NCI-H2107 treated with DMSO at 0.1 percent for 48 hours (cell line): ENCODE measurements at regions not wholly inside any gene's neighbourhood (a gene's known extent, or its start where the extent isn't known, plus 50 kb on each side); places are given as distances from the start of the nearest gene placed in this dataset.
"Not testable (repeated sequence)": the region's sequence is repeated elsewhere in the genome, so short reads cannot be mapped to it uniquely, and the experiment has no call there.

ENCODE experiments used
- DNase-seq: peaks from one replicate; lab custom pipeline; 2025; ENCODE audit not compliant: unreplicated experiment; lab: John Stamatoyannopoulos, UW

DNA sequence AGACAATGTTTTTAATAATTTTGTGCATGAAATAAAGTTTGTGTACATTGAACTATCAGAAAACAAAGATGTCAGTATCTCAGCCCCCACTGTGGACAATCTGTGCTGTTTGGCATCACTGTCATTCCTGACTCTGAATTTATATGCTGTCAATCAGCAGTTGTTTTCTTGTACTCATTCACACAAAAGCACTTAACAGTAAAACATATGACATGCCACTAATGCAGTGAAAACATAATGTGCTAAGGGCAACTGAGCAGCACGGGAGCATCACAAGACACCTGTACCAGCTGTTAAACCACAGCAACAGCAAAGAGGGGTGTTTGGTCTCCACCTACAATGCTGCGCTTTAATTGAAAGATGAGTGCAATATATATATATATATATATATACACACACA lies 647.8 kb upstream of the SLC35B3 start:
- DNase-seq: no peak

DNA sequence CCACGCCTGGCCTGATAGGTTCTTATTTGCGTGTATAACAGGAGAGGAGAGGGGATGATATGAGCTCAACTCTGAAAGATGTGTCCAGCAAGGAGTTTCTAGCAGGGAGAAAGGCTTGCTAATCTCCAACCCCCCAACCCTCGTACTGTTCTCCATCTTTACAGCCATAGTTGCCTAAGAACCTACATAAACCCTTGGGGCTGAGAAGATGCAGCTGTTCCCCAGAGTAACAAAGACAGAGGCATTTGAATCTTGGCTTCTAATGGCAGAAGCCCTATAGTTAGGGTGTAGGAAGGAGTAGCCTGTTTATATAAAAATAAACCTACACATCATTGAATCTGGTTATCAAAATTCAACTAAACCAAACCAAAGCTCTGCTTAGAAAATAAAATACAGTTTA lies 631.4 kb upstream of the SLC35B3 start:
- DNase-seq: no peak

DNA sequence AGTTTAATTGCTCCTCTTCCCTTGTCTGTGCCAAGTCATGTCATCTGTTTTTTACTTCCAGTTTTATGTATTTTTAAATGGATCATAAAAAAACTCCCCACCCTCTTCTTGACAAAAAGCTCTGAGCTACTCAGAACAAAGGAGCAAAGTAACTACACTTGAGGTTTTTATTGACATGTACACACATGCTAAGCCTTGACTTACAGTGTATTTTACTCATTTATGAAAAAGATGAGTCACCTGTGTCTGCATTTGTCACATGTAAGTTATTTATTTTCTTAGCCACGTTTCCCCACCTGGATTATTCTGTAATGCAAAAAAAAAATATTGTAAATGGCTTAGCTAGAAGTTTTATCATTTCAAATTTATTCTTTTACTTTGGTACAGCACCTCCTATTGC lies 628.8 kb upstream of the SLC35B3 start:
- no peak for DNase-seq

DNA sequence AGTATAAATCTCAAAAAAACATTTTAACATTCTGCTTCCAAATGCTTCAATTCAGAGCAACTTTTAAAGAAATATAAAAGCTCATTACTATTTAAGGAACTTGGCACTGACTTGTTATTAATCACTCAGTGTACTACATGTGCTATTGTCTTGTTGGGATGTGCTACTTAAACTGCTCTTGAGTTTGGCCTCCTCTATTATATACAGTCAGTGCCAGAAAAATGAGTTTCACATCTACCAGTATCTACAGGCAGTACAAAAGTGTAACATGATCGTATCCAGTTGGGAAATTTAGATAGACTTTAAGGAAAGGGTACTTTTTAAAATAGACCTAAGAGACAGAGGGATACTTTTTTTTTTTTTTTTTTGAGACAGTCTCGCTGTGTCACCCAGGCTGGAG lies 627.3 kb upstream of the SLC35B3 start:
- DNase-seq: no peak

DNA sequence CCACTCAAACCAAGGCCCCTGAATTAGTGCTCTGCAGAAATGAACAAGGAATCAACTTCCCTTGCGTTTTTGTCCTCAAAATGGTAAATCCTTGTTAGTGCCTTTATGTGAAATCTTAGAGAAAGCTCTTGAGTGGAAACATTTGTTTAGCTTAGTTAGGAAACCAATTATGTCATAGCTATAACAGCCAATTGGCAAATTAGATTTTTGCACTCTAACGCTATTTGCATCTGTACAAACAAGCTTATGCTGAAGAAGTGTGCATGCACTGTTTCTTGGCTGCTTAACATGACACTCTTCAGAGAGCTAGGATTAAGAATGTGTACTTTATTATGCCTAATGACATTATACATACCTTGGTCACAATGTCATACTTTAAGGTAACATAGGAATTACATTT lies 622.6 kb upstream of the SLC35B3 start:
- DNase-seq: no peak

DNA sequence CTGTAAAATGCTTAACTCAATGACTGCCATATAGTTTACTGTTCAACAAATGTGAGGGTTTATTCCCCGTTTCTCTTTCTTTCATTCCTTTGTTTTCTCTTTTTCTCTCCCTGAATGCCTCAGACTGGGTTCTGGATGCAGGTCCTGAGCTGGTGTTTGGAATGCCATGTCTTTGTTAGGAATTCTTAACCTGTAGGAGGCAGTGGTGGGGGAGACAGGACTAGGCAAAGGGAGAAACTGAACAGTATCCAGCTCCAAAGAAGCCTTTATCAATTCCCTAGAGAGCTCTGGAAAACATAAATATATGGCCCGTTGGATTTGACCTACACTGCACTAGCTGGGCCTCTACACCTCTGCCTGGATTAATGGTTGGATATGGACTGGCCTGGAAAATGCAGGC lies 621.2 kb upstream of the SLC35B3 start:
- no peak for DNase-seq

DNA sequence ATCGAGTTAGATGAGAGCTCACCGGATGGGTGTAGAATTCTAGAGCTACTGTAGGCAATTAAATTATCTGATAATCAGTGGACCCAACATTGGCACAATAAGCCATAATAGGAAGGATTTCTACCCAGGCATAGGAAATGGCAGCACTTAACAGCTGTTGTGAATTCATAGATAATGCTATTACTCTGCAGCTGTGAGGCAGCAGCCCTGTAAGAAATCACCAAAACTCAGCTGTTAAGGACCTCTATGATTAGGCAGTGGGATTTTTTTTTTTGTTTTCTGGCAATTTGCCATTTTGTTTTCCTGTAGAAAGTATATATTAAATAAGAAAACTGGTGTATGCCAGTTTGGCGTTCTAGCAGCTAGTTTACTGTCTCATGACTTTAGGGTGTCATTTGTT lies 609.1 kb upstream of the SLC35B3 start:
- no peak for DNase-seq

DNA sequence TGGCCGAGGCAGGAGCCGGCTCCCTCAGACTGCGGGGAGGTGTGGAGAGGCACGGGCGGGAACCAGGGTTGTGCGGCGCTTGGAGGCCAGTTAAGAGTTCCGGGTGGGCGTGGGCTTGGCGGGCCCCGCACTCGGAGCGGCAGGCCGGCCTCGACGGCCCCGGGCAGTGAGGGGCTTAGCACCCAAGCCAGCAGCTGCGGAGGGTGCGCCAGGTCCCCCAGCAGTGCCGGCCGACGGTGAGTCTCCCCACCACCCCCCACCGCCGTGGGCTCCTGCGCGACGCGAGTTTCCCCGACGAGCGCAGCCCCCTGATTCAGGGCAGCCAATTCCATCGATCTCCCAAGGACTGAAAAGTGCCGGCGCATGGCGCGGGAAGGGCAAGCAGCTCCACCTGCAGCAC lies 605.4 kb upstream of the SLC35B3 start:
- DNase-seq: no peak

DNA sequence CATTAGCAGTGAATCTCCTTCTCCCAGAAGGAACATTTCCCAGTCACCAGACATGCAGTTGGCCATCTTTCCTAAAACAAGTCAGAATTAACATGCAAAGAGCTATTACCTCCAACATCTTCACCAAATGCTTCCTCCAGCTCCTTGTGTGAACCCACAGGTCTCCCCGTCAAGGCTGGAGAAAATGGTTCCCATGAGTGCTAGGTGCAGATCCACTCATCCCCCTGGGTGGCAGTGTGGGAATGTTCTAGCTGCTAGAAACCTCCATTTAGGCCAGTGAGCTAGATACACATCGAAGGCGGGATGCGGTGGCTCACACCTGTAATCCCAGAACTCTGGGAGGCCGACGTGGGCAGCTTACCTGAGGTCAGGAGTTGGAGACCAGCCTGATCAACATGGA lies 603.9 kb upstream of the SLC35B3 start:
- no peak for DNase-seq

DNA sequence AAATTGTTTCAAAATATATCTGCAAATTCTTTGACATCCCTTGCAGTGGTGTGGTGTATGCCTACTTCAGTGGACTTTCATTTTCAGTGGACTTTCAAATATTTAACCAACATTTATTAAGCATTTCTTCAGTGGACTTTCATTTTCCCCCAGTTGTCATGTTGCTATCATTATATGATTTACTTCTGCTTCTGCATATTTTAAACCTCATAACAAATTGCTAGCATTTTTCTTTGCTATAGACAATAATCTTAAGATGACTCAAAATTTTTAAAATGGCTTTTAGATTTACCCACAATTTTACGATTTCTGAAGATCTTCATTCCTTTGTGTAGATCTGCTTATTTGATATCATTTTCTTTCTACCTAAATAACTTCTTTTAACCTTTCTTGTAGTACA lies 592.7 kb upstream of the SLC35B3 start:
- DNase-seq: no peak

DNA sequence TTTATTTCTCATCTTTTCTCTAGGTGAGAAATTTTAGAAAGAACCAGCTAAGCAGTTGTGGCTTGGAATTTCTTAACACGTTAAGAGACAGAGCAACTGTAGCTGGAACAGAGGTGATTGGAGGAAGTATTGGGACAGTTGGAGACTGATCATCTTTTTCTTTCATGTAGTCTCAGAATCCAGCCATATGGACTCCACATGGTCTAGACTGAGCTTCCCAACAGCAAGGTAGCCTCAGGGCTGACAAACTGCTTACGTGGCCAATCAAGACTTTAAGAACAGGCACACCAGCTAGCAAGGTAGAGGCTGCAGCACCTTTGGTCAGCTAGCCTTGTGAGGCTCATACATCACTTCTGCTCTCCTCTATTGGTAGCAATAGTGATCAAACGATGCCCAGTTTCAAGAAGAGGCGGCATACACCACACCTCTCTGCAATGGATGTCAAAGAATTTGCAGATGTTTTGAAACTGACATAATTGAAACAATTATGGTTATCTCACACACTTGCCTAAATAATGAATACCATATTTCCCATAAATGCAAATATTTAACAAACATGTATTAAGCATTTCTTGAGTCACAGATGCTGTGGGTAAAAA lies 590.5 kb upstream of the SLC35B3 start:
- DNase-seq: no peak

DNA sequence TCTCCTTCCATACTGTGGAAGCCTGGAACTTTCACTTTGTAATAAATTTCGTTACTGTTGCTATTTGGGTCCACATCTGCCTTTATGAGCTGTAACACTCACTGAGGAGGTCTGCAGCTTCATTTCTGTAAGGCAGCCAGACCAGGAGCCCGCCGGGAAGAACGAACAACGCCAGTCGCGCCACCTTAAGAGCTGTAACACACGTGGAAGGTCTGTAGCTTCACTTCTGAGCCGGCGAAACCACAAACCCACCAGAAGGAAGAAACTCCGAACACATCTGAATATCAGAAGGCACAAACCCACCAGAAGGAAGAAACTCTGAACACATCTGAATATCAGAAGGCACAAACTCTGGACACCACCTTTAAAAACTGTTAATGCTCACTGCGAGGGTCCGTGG lies 589.9 kb upstream of the SLC35B3 start:
- no peak for DNase-seq

DNA sequence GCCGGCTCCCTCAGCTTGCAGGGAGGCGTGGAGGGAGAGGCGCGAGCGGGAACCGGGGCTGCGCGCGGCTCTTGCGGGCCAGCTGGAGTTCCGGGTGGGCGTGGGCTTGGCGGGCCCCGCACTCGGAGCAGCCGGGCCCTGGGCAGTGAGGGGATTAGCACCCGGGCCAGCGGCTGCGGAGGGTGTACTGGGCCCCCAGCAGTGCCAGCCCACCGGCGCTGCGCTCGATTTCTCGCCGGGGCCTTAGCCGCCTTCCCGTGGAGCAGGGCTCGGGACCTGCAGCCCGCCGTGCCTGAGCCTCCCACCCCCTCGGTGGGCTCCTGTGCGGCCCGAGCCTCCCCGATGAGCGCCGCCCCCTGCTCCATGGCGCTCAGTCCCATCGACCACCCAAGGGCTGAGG lies 588.9 kb upstream of the SLC35B3 start:
- DNase-seq: not testable (repeated sequence)

DNA sequence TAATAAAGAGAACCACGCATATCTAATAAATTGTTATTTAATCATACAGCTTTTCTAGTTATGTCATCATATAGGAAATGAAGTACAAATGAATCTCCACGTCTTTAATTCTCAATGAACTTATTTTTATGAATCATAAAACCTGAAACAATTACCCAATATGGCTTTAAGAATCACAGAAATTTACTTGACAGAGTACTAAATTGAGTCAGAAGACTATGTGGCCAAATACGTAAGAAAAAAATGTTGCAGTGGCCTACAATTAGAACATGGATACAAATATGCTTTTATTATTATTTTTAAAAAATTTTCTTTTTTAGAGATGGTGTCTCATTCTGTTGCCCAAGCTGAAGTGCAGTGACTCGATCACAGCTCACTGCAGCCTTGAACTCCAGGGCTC lies 584.7 kb upstream of the SLC35B3 start:
- DNase-seq: no peak

DNA sequence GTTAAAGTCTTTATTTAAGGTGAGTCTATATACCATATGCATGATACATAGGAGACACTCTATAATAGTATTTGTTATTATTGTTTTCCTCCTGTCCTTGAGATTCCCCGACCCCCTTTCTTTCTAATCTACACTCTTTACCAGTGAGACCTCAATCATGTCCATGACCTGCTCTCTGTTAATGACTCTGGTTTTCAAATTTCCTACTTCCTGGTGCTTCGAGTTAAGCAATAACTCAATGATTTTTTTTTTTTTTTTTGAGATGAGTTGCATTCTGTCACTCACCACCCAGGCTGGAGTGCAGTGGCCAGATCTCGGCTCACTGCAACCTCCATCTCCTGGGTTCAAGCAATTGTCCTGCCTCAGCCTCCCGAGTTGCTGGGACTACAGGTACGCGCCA lies 574.6 kb upstream of the SLC35B3 start:
- no peak for DNase-seq

DNA sequence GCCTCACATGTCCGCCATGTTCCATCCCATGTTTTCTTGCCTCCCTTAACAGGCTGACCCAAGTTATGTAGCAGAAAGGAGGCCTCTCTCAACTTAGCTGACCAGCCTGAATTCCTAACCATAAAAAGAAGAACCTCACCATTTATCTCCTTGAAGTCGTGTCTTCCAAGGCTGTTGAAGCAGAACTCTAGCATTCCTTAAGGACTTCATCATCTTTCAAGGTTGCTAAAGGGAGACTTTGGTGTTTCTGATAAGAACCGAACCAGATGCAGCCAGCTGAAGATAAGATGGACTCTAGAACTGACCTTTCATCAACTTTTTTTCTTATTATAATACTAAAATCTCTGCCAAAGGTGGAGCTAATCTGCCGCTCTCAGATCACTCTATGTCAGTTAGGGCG lies 571.7 kb upstream of the SLC35B3 start:
- DNase-seq: no peak

DNA sequence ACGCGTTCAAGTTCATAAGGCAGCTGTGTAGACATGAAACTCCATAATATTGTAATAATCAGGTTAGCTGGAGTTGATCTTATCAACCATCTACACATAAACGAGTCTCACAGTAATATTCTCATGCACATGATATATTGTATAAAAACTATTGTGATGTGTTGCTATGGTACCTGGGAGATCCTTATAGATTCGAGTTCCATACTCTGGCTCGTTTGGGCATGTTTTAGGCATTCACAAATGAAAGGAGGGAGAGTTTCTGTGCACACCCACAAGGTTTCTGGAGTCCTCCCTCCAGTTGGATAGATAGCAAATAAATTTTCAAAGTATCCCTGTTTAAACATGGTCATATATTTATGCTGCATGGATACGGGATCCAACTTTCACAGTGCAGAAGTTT lies 567.5 kb upstream of the SLC35B3 start:
- no peak for DNase-seq

DNA sequence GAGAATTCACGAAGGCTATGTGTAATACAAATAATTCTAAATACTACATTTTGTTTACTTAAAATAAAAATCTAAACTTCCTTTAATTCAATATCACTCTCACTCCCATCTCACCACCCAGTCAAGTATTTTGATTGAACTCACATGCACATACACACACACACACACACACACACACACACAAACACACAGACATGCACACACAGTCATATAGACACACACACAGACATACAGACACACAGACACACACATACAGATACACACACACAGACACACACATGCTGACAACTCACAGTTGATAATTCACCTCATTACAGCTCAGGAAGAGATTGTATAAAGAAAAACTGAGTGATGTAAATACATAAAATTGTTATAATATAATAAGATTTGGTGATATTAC lies 559.8 kb upstream of the SLC35B3 start:
- DNase-seq: no peak

DNA sequence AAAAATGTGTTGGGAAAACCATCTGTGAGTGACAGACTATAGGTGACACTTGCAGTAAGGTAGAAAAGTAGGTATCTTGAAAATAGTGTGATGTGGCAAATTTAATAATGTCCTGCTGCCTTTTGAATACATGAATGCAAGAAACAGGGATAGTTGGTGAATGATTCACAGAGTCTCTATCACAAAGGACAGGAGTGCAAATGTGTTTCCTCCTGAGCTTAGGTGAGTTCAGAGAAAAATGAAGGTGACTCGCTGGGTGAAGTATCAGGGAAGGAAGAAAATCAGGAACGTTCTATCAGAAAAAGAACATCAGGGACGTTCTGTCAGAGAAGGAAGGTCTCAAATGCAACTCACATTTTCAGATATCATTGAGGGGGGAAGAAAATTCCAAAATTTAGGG lies 557.8 kb upstream of the SLC35B3 start:
- DNase-seq: no peak

DNA sequence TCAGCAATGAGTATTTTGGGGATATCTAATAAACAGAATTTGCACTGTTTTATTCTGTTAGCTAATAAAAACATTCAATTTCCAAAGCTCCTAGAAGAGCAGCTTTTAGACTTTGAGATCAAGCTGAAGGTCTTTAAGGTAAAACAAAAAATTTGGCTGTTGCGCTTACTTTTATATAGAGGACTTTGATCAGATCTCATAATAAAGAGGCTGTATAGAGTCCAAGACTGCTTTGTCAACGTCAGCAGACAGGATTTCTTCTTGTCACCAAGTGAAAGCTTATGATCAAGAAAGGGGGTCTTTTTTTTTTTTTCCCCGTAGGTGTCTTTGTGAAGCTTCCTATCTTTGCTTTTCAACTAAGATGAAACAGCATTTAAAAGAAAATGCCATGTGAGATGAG lies 556.5 kb upstream of the SLC35B3 start:
- DNase-seq: no peak

DNA sequence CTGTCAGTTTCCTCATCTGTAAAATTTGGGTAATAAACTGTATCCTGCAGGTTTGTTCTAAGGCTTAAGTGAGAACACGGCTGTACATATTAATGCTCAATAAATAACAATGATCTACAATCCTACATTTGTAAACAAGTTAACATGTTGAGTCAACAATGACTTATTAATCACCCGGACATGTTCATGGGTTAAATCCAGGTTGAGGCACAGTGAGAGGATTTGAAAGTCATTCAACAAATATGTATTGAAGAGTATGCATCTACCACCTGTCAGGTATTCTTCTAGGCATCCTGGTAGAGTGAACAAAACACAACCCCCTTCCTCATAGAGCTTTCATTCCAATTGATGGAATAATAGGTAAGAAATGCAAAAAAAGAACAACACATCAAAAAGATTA lies 554.7 kb upstream of the SLC35B3 start:
- no peak for DNase-seq

DNA sequence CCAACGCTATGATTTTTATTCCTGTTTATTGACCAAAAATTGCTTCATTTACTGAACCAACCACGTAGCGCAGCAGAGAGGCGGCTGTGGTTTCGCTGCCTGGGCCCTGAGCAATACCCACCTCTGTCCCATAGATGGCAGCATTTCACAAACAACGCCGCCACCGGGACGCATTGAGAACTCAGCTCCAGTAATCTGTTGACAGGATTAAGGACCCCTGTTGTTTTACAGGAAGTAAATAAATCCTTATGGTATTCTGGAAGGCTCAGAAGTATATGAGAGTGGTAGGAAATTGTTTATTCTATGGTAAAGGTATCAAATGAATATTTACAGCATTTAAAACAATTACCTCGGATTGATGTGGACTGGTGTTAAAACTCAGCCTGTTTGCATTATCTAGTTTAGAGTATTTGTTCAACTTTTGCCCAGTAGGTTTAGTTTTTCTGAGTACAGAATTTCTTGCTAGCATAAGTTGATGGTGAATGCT lies 547.9 kb upstream of the SLC35B3 start:
- DNase-seq: peak; percentile 53

DNA sequence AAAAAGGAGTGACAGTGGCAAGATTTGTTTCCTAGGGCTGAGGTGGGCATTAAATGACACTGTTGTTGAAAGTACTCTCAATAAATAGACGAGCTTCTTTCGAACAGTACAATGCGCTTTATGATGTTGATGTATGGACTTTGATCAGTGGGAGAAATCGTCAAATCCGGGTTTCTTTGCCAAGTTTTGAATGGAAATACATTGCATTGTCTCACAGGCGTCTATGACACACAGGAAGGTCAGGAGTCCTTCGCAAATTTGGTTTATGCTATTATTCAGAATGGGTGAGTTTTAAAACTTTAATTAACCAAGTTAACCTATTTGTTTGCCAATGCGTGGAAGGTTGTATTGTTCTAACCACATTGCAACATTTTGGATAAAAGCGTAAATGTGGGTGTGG lies 547.3 kb upstream of the SLC35B3 start:
- DNase-seq: no peak

DNA sequence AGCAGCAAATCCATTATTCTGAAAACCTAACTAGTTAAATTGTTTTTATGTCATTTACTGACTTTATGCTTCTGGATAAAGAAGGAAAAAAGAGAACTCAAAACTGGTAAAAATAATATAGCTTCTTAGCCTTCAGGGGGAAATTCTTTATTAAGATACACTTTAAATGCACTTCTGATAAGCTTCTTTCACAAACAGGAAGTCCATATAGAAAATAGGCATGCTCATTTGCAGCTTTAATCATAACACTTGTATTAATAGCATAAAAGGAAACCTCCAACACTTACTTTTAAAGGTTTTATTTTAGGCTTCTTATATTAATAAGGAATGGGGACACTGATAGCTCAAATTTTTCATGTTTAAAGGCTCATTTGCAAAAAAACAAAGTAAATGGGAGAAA lies 538.0 kb upstream of the SLC35B3 start:
- DNase-seq: no peak
